ENCODE measurements at regions not wholly inside any gene's neighbourhood (a gene's known extent, or its start where the extent isn't known, plus 50 kb on each side); places are given as distances from the start of the nearest gene placed in this dataset.
"Not testable (repeated sequence)": the region's sequence is repeated elsewhere in the genome, so short reads cannot be mapped to it uniquely, and the experiment has no call there.

GRCh38 chr6:28585335-28585734, 59.7 kb downstream of the GPX5 start:
- no peak for DNase-seq (ENCODE audit: low spot score)

DNA sequence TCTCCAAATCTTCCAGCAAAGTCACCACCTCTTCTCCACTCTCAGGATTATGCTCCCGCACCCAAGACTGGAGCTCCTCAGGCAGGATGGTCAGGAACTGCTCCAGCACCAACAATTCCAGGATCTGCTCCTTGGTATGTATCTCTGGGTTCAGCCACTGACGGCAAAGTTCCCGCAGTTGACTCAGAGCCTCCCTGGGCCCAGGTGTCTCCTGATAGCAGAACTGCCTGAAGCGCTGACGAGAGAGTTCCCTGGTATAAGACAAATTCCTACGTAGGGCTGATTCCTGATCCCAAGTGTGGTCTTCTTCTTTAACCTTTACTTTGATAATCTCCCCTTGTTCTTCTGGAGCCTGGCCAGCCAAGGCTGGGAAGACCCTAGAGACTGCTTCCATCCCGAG, 60.6 kb downstream of the GPX5 start:
- DNase-seq (ENCODE audit: low spot score) = no peak

DNA sequence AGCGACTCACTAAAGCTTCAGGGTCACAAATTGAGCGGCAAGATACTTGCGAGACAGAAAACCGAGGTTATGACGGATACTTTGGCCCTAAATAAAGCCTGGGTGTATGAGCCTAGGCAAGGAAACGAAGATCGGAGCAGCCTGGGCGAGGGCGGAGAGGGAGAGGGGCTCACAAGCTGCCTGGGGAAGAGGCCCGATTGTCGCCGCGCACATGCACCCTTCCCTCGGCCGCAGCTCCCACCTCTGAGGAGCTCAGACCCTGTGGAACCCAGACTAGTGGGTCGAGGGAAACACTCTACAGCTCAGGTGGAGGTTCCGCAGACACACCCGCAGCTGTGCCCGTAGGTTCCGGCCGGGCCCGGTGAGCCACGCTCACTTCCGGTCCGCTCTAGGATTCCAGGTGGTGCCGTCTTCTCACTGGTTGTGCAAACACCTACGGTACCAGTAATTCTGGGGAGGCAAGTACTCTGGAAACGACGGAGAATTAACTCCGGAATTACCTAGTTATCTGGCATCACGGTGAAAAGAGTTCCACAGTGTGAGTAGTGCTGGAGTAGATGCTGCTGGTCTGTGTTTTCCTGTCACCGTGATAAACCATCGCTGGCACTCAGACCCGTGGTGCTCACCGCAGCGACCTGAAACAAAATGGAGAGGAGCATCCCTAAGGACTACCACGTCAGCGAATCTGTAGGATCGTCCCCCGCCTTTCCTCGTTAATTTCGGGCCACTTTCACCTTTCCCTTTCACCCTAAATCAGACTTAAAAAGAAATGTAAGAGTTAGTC, 61.5 kb downstream of the GPX5 start:
- DNase-seq (ENCODE audit: low spot score) = no peak

GRCh38 chr6:28587746-28588075, 62.0 kb downstream of the GPX5 start:
- DNase-seq (ENCODE audit: low spot score) = no peak

- DNase-seq (ENCODE audit: low spot score) = no peak
These were observed 63.0 kb downstream of the GPX5 start for GRCh38 chr6:28588666-28589065.

DNA sequence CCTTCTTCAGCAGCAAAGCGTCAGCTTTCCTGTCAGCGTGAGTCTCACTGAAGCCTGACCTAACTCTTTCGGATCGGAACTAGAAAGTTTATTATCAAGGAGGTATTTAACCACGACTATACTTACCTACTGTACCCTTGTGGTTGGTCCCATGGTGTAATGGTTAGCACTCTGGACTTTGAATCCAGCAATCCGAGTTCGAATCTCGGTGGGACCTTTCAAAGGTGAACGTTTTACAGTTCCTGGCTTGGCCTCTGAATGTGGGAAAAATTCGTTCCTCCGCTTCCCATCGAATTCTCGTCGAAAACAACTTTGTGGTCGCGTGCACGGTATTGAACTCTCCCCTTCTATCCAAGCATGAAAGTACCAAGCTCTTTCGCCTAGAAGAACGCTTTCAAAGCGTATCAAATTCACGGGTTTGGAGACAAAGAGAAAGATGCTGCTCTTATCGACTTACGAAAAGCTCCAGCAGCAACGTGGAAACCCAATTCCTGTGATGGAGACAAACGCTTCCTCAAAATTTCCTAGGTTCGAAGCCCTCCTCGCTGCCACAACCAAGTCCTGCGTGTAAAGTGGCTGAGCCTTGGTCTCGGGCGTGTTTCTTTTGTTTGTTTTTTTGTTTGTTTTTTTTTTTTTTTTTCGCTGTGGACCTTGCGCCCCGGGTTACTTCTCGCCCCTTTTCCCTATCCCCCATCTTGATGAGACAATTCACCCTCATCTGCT, 63.7 kb downstream of the GPX5 start:
- DNase-seq (ENCODE audit: low spot score) = no peak

- DNase-seq (ENCODE audit: low spot score) = no peak
These were observed 64.3 kb downstream of the GPX5 start for GRCh38 chr6:28589957-28590349.

GRCh38 chr6:28597217-28597835, 71.6 kb downstream of the GPX5 start:
- DNase-seq (ENCODE audit: low spot score) = no peak

DNA sequence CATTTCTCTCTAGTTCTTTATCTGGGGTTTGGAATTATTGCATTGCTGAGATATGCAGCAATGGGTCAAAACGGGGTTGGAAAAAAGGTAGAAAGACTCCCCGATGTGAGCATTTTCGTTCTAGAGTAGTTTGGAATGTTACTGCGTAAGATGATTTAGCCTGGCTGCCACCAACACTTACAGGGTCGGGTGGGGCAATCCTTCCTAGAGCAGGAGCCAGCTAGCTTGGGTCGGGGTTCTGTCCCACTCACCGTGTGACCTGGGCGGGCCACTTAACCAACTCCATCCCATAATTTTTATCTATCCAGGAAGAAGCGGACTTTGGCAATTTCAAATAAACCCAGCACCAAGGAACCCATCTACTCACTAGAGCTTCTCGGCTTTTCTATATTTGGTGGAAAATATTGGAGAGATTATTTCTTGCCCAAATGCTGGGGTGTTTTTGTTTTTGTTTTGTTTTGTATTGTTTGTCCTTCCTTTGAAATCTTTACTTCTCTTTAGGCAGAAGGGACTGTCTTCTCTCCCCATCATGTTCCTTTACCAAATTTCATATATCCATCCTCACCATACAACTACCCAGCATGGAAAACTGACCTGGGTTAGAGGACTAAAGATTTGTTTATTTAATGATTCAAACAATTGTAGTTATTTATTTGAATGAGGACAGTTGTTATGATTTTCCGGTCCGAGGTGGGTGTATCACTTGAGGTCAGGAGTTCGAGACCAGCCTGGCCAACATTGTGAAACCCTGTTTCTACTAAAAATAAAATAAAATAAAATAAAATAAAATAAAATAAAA, 72.4 kb downstream of the GPX5 start:
- DNase-seq (ENCODE audit: low spot score) = no peak

DNA sequence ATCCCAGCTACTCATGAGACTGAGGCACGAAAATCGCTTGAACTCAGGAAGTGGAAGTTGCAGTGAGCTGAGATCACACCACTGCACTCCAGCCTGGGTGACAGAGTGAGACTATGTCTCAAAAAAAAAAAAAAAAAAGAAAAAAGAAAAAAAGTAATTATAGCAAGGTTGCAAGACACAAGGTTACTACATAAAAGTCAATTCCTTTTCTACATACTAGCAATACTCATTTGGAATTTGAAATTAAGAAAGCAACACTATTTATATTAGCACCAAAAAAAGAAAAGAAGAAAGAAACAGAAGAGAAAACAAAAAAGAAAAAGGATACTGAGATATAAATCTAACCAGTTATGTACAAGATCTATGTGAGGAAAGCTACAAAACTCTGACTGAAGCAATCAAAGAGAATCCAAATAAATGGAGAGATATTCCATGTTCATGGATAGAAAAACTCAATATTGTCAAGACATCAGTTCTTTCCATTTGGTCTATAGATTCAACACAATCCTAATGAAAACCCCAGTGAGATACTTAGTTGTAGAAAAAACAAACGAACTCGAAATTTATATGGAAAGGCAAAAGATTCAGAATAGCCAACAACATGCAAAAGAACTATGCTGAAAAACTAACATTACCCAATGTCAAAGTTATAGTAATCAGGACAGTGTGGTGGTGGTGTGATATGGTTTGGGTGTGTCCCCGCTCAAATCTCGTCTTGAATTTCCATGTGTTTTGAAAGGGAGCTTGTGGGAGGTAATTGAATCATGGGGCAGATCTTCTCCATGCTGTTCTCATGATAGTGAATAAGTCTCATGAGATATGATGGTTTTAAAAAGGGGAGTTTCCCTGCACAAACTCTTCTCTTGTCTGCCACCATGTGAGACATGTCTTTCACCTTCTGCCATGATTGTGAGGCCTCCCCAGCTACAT, 73.3 kb downstream of the GPX5 start:
- no peak for DNase-seq (ENCODE audit: low spot score)

GRCh38 chr6:28600245-28600644, 74.6 kb downstream of the GPX5 start:
- no peak for DNase-seq (ENCODE audit: low spot score)

GRCh38 chr6:28603891-28604290, 78.2 kb downstream of the GPX5 start:
- no peak for DNase-seq (ENCODE audit: low spot score)

DNA sequence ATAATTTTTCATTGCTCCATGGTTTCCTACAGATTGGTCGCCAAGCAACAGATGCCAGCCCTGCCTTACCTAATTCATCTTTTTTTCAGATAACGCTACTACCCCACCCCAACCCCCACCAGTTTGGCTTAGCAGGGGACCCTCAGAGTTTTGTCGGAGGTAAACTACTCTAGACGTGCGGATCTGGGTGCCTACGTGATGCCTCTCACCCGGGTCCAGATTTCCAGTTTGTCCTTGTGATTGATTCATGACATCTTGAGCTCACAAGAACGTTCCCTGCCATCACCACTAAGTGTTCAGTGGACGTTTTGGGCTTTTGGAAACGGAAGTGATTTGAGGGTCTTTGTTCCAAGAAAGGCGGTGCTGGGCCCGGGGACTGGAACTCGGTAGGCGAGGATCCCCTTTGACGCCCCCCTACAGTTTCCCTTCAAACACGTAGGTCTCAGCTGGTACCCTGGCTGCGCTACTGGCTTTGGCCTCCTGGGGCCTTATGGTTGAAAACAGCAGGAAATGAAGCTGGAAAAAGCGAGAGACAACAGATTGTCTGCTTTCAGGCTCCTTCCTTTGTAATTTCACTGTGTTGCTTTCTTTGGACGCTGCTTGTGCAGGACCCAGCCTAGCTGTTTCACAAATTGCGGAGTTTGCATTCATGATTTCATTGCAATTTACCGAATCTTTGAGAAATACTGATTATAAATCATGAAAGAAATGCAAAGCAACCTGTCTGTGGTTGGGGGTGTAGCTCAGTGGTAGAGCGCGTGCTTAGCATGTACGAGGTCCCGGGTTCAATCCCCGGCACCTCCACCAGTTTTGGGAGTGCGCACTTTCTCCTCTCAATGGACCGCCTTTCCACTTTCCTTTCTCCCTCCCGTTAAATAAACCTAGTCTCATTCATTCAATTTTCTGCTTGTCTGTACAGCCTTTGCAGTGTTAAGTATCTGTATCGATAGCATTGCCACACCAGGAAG, 81.0 kb downstream of the GPX5 start:
- DNase-seq (ENCODE audit: low spot score) = no peak

GRCh38 chr6:28607990-28608389, 82.3 kb downstream of the GPX5 start:
- DNase-seq (ENCODE audit: low spot score) = no peak

GRCh38 chr6:28609672-28610071, 84.0 kb downstream of the GPX5 start:
- no peak for DNase-seq (ENCODE audit: low spot score)

DNA sequence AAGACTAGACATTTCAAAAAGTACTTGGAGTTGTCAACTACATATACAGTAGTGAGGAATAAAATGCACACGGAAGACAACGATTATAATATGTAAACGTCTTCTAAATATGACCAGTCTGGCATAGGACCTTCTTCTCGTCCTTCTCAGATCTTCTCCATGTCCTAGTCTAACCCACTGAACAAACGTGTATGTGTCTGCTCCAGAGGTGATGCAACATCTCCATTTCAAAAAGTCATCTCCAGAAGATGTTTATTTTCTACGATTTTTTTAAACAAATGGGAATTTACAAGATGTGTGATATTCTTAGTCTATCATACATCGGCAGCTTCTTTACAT, 89.9 kb downstream of the GPX5 start:
- DNase-seq (ENCODE audit: low spot score) = no peak

GRCh38 chr6:28615955-28616747, 90.5 kb downstream of the GPX5 start:
- DNase-seq (ENCODE audit: low spot score) = no peak

DNA sequence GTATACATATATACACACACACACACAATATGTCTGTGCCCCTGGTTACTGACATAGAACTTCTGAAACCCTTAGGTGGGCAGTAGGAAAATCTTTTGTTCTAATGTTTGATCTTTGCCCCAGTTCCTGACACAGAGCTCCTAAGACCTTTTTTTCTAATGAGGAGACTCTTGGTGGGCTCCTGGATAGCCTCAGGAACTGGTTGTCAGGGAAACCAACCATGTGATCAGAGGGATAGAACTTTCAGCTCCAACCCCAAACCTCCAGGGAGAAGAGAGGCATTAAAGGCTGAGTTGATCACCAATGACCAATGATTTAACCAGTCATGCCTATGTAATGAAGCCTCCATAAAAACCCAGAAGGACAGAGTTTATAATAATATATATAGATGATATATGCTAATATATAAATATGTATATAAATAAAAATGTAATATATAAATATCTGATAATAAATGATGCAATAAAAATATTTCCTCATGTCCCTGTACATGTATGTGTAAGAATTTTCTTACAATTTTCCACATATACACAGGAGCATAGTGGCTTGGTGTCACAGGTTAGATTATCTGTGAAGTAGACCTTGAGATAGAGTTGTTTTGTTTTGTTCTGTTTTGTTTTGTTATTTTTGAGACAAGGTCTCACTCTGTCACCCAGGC, 93.3 kb downstream of the GPX5 start:
- DNase-seq (ENCODE audit: low spot score) = no peak

DNA sequence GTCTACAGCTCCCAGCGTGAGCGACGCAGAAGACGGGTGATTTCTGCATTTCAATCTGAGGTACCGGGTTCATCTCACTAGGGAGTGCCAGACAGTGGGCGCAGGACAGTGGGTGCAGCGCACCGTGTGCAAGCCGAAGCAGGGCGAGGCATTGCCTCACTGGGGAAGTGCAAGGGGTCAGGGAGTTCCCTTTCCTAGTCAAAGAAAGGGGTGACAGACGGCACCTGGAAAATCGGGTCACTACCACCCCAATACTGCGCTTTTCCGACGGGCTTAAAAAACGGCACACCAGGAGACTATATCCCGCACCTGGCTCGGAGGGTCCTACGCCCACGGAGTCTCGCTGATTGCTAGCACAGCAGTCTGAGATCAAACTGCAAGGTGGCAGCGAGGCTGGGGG, 95.6 kb downstream of the GPX5 start:
- not testable (repeated sequence) for DNase-seq (ENCODE audit: low spot score)
